GM06990 (cell line): ENCODE measurements at regions not wholly inside any gene's neighbourhood (a gene's known extent, or its start where the extent isn't known, plus 50 kb on each side); places are given as distances from the start of the nearest gene placed in this dataset.

ENCODE experiments used
- DNase-seq: peaks from one replicate; pipeline ENCODE4 v3.0.0-alpha.2; 2011; ENCODE audit not compliant: insufficient read length; ENCODE audit errors: extremely low read depth
- H3K27me3 ChIP-seq: replicated peaks from 2 replicates; pipeline ENCODE4 v1.6.0; 2011; ENCODE audit warnings: low read length; ENCODE audit not compliant: control insufficient read depth, insufficient read depth
- H3K36me3 ChIP-seq: 2 replicates; pipeline ENCODE4 v1.5.1; 2011; ENCODE audit warnings: low read length; ENCODE audit not compliant: control insufficient read depth, insufficient read depth
- H3K4me3 ChIP-seq: replicated peaks from 2 replicates; pipeline ENCODE4 v1.5.1; 2011; ENCODE audit warnings: low read depth, mild to moderate bottlenecking, control low read depth, low read length
- CTCF ChIP-seq: IDR thresholded peaks from 2 replicates; pipeline ENCODE4 v1.5.1; 2011; ENCODE audit warnings: low read length, control low read depth, mild to moderate bottlenecking, inconsistent platforms; ENCODE audit not compliant: insufficient read depth, poor library complexity, severe bottlenecking

GRCh38 chr10:55858730-55859129 is 502.3 kb downstream of the ZWINT start:
- H3K27me3 ChIP-seq: no peaks in the 10 kb centered on the region
- no peaks in the 10 kb centered on the region for H3K36me3 ChIP-seq
- H3K4me3 ChIP-seq: no peak overlapping the region
- no peak for DNase-seq
- TF ChIP-seq CTCF: no peak

GRCh38 chr10:55852900-55853299 is 508.2 kb downstream of the ZWINT start:
- no peak for TF ChIP-seq CTCF
- no peak for DNase-seq
- Histone ChIP-seq H3K27me3 (no peaks in the 10 kb centered on the region), H3K36me3 (no peaks in the 10 kb centered on the region), H3K4me3 (no peak overlapping the region)

DNA sequence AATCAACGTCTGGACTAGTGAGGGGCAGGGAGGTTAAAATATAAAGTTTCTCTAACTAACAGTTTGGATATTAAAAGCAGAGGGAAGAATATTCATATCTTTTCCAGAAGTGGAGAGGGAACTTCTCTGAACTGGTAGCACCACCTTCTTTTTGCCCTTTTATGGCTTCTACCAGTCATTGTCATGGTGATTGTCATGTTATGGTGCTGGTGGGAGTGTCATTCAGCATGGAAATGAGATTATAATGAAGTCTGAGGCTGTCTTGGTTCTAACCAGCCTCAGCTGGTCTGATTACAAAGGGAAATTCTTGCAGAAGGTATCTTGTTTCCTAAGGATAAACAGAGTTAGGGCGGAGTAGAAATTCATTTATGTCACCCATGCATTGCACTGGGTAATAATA is 523.8 kb downstream of the ZWINT start:
- H3K27me3 ChIP-seq: no peaks in the 10 kb centered on the region
- H3K4me3 ChIP-seq: no peak overlapping the region
- no peak for TF ChIP-seq CTCF
- no peak for DNase-seq
- no peaks in the 10 kb centered on the region for H3K36me3 ChIP-seq

GRCh38 chr10:55822096-55822495 is 539.0 kb downstream of the ZWINT start:
- Histone ChIP-seq H3K4me3 (no peak overlapping the region), H3K36me3 (no peaks in the 10 kb centered on the region), H3K27me3 (no peaks in the 10 kb centered on the region)
- DNase-seq: no peak
- TF ChIP-seq CTCF: no peak

DNA sequence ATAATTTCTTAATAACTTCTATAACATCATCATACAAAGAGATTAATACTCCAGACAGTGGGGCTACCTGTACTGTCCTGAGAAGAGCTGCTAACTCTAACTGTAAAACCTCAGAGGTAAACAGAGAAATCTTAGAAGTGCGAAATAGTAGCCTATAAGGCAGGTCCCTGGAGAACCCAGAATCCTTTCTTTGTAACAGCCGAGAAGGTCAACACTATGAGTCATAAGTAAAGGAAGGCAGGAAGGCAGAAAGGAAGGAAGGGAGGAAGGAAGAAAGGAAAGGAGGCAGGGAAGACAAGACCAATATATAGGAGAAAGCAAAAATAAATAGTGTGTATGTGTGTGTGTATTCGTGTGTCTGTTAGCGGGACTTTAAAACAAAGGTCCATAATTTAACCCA is 540.6 kb downstream of the ZWINT start:
- no peak for DNase-seq
- Histone ChIP-seq H3K27me3 (no peaks in the 10 kb centered on the region), H3K36me3 (no peaks in the 10 kb centered on the region)

More for the DNA sequence above, 540.6 kb downstream of the ZWINT start:
- no peak for TF ChIP-seq CTCF
- H3K4me3 ChIP-seq: no peak overlapping the region
